ENCODE measurements at regions not wholly inside any gene's neighbourhood (a gene's known extent, or its start where the extent isn't known, plus 50 kb on each side); places are given as distances from the start of the nearest gene placed in this dataset.

- TF ChIP-seq POLR2A (IDR thresholded peaks at IDR 0.05) (no peak), CTCF (IDR thresholded peaks at IDR 0.05) (no peak), POLR2AphosphoS5 (IDR thresholded peaks at IDR 0.05) (no peak), EP300 (IDR thresholded peaks at IDR 0.05) (no peak)
Observed at GRCh38 chr12:5308216-5308615, 123.7 kb upstream of the NTF3 start.

Measured in gastroesophageal sphincter (tissue), 3 donors.